ENCODE measurements at regions not wholly inside any gene's neighbourhood (a gene's known extent, or its start where the extent isn't known, plus 50 kb on each side); places are given as distances from the start of the nearest gene placed in this dataset.

DNA sequence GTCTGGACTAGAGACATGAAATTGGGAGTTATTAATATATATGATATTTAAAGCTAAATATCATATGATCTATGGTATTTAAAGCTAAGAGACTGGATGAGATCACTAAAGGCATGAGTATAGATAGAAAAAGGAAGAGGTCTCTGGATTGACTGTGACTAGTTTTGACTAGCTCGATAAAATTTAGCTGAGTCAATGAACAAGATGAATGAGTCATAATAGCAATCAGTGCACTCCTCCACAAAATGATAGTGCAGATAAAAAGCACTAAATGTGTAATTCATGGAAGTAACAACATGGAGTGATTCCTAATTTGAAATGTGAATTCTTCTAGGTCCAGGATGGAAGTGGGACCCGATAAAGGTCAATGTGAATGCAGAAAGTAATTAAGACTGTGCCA is 127.4 kb downstream of the PFDN4 start:
- Histone ChIP-seq H3K27me3 (ENCODE audit: insufficient read depth, low read length, poor library complexity) (peaks cover 11% of the 10 kb centered on the region), H4K20me1 (ENCODE audit: insufficient read depth, low read length) (no peaks in the 10 kb centered on the region; the same call in 1 of the 2 replicates), H3K79me2 (ENCODE audit: insufficient read depth, low read length) (no peaks in the 10 kb centered on the region), H3K4me3 (ENCODE audit: low read depth in 1 of 2, low read length in 2 of 2) (no peak overlapping the region), H3K9me3 (ENCODE audit: insufficient read depth, low read length, severe bottlenecking) (no peaks in the 10 kb centered on the region), H3K4me2 (ENCODE audit: insufficient read depth, low read length) (no peak overlapping the region), H3K27ac (ENCODE audit: low read length) (no peak overlapping the region), H2AFZ (ENCODE audit: low read depth, low read length) (no peak overlapping the region), H3K9ac (ENCODE audit: low read depth, low read length) (no peak overlapping the region), H3K4me1 (ENCODE audit: insufficient read depth, low read length) (no peaks in the 10 kb centered on the region), H3K36me3 (ENCODE audit: insufficient read depth, low read length) (no peaks in the 10 kb centered on the region)
- TF ChIP-seq, protein P1, sequence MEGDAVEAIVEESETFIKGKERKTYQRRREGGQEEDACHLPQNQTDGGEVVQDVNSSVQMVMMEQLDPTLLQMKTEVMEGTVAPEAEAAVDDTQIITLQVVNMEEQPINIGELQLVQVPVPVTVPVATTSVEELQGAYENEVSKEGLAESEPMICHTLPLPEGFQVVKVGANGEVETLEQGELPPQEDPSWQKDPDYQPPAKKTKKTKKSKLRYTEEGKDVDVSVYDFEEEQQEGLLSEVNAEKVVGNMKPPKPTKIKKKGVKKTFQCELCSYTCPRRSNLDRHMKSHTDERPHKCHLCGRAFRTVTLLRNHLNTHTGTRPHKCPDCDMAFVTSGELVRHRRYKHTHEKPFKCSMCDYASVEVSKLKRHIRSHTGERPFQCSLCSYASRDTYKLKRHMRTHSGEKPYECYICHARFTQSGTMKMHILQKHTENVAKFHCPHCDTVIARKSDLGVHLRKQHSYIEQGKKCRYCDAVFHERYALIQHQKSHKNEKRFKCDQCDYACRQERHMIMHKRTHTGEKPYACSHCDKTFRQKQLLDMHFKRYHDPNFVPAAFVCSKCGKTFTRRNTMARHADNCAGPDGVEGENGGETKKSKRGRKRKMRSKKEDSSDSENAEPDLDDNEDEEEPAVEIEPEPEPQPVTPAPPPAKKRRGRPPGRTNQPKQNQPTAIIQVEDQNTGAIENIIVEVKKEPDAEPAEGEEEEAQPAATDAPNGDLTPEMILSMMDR (IDR thresholded peaks at IDR 0.05; ENCODE audit: borderline replicate concordance, extremely low read depth, low read length, poor library complexity, severe bottlenecking): no peak
- no peak for TF ChIP-seq EZH2 (IDR thresholded peaks at IDR 0.05; ENCODE audit: borderline replicate concordance, low read depth, low read length, severe bottlenecking)
- DNase-seq (no peak), ATAC-seq (ENCODE audit: insufficient read depth, low read depth) (no peak)

GRCh38 chr20:54337144-54337543 is 129.3 kb downstream of the PFDN4 start:
- H3K9me3 ChIP-seq (ENCODE audit: insufficient read depth, low read length, severe bottlenecking): no peaks in the 10 kb centered on the region
- H3K79me2 ChIP-seq (ENCODE audit: insufficient read depth, low read length): no peaks in the 10 kb centered on the region
- no peak for TF ChIP-seq EZH2 (IDR thresholded peaks at IDR 0.05; ENCODE audit: borderline replicate concordance, low read depth, low read length, severe bottlenecking)
- TF ChIP-seq, protein P1 (IDR thresholded peaks at IDR 0.05; ENCODE audit: borderline replicate concordance, extremely low read depth, low read length, poor library complexity, severe bottlenecking): no peak
- H2AFZ ChIP-seq (ENCODE audit: low read depth, low read length): no peak overlapping the region
- H3K9ac ChIP-seq (ENCODE audit: low read depth, low read length): no peak overlapping the region
- no peaks in the 10 kb centered on the region for H3K36me3 ChIP-seq (ENCODE audit: insufficient read depth, low read length)
- no peak for DNase-seq
- no peaks in the 10 kb centered on the region for H3K4me1 ChIP-seq (ENCODE audit: insufficient read depth, low read length)
- H3K27me3 ChIP-seq (ENCODE audit: insufficient read depth, low read length, poor library complexity): peaks cover 16% of the 10 kb centered on the region
- H3K4me3 ChIP-seq (ENCODE audit: low read depth in 1 of 2, low read length in 2 of 2): no peak overlapping the region
- H3K4me2 ChIP-seq (ENCODE audit: insufficient read depth, low read length): no peak overlapping the region
- H4K20me1 ChIP-seq (ENCODE audit: insufficient read depth, low read length): no peaks in the 10 kb centered on the region; the same call in 1 of the 2 replicates
- no peak overlapping the region for H3K27ac ChIP-seq (ENCODE audit: low read length)
- ATAC-seq (ENCODE audit: insufficient read depth, low read depth): no peak

- H4K20me1 ChIP-seq (ENCODE audit: insufficient read depth, low read length): no peaks in the 10 kb centered on the region; the same call in 1 of the 2 replicates
- no peaks in the 10 kb centered on the region for H3K4me1 ChIP-seq (ENCODE audit: insufficient read depth, low read length)
- H3K9me3 ChIP-seq (ENCODE audit: insufficient read depth, low read length, severe bottlenecking): no peaks in the 10 kb centered on the region
- ATAC-seq (ENCODE audit: insufficient read depth, low read depth) (no peak), DNase-seq (no peak)
- no peak overlapping the region for H3K4me2 ChIP-seq (ENCODE audit: insufficient read depth, low read length)
- no peak overlapping the region for H3K27ac ChIP-seq (ENCODE audit: low read length)
- TF ChIP-seq, protein P1 (IDR thresholded peaks at IDR 0.05; ENCODE audit: borderline replicate concordance, extremely low read depth, low read length, poor library complexity, severe bottlenecking): no peak
- TF ChIP-seq EZH2 (IDR thresholded peaks at IDR 0.05; ENCODE audit: borderline replicate concordance, low read depth, low read length, severe bottlenecking): no peak
- no peak overlapping the region for H2AFZ ChIP-seq (ENCODE audit: low read depth, low read length)
- H3K4me3 ChIP-seq (ENCODE audit: low read depth in 1 of 2, low read length in 2 of 2): no peak overlapping the region
- H3K79me2 ChIP-seq (ENCODE audit: insufficient read depth, low read length): no peaks in the 10 kb centered on the region
- H3K9ac ChIP-seq (ENCODE audit: low read depth, low read length): no peak overlapping the region
- peaks cover 20% of the 10 kb centered on the region for H3K27me3 ChIP-seq (ENCODE audit: insufficient read depth, low read length, poor library complexity)
- H3K36me3 ChIP-seq (ENCODE audit: insufficient read depth, low read length): no peaks in the 10 kb centered on the region
Observed at GRCh38 chr20:54339093-54339492, 131.2 kb downstream of the PFDN4 start.

DNA sequence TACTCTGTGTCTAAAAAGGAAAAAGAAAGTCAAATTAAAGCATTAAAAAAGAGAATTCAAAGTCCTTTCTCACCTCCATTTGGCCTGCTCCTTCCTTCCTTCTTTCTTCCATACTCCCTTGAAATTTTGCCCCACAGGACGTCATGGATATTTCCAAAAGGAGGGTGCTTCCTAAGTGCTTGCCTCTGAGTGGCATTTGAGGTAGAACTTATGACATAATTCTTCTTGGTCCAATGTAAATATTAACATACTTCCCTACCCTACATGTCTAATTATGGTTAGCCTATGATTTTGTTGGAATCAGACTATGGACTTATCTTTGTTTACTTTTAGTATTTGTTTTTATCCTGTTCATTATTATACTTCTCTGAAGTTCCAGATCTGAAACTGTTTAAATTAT is 132.3 kb downstream of the PFDN4 start:
- H3K79me2 ChIP-seq (ENCODE audit: insufficient read depth, low read length): no peaks in the 10 kb centered on the region
- no peak overlapping the region for H3K4me3 ChIP-seq (ENCODE audit: low read depth in 1 of 2, low read length in 2 of 2)
- H2AFZ ChIP-seq (ENCODE audit: low read depth, low read length): no peak overlapping the region
- H3K9me3 ChIP-seq (ENCODE audit: insufficient read depth, low read length, severe bottlenecking): no peaks in the 10 kb centered on the region
- no peak for ATAC-seq (ENCODE audit: insufficient read depth, low read depth)
- H4K20me1 ChIP-seq (ENCODE audit: insufficient read depth, low read length): no peaks in the 10 kb centered on the region; the same call in 1 of the 2 replicates
- no peak overlapping the region for H3K4me2 ChIP-seq (ENCODE audit: insufficient read depth, low read length)
- TF ChIP-seq, protein P1 (IDR thresholded peaks at IDR 0.05; ENCODE audit: borderline replicate concordance, extremely low read depth, low read length, poor library complexity, severe bottlenecking): no peak
- no peak for TF ChIP-seq EZH2 (IDR thresholded peaks at IDR 0.05; ENCODE audit: borderline replicate concordance, low read depth, low read length, severe bottlenecking)
- H3K27me3 ChIP-seq (ENCODE audit: insufficient read depth, low read length, poor library complexity): peaks cover 22% of the 10 kb centered on the region
- no peaks in the 10 kb centered on the region for H3K4me1 ChIP-seq (ENCODE audit: insufficient read depth, low read length)
- H3K27ac ChIP-seq (ENCODE audit: low read length): no peak overlapping the region
- no peak for DNase-seq
- H3K9ac ChIP-seq (ENCODE audit: low read depth, low read length): no peak overlapping the region
- no peaks in the 10 kb centered on the region for H3K36me3 ChIP-seq (ENCODE audit: insufficient read depth, low read length)

Data from DND-41 (cell line).